SK-N-SH (cell line): ENCODE measurements at regions not wholly inside any gene's neighbourhood (a gene's known extent, or its start where the extent isn't known, plus 50 kb on each side); places are given as distances from the start of the nearest gene placed in this dataset.

Experiments used
- CTCF ChIA-PET: fragments of 300-600, 350-600 bp; formaldehyde crosslinking; extraction: SDS; loops from one replicate; lab custom pipeline; 2021; lab: Yijun Ruan, JAX
- POLR2A ChIA-PET: fragments of 350-600 bp; sonication (Branson Sonifier 250); formaldehyde crosslinking; extraction: SDS; loops from one replicate; lab custom pipeline; 2020; ENCODE audit warnings: antibody characterized with exemption, inconsistent platforms; lab: Yijun Ruan, JAX
- DNase-seq: peaks from one replicate; pipeline ENCODE4 v3.0.0; 2012
- H2AFZ ChIP-seq: fragments of 200-600 bp; sonication (generic); 2 replicates; pipeline ENCODE4 v1.8.1; 2016; ENCODE audit warnings: antibody characterized with exemption, mild to moderate bottlenecking, low read depth
- H3F3A ChIP-seq: fragments of 200-600 bp; sonication (generic); replicated peaks from 2 replicates; pipeline ENCODE3; 2016; ENCODE audit warnings: antibody characterized with exemption, mild to moderate bottlenecking; ENCODE audit not compliant: insufficient read depth
- H3K27ac ChIP-seq, 2 experiments: fragments of 200-500 bp in 1 of 2; fragments of 200-600 bp in 1 of 2; sonication (Bioruptor generic) in 1 of 2; sonication (generic), shearing (Covaris generic) in 1 of 2; 2 replicates each; pipeline versions ENCODE4 v1.5.1 to v1.6.1; 2014 to 2016; ENCODE audit warnings: low read depth in 2 of 2, inconsistent platforms in 1 of 2, low read length in 1 of 2, mild to moderate bottlenecking in 1 of 2, mixed read lengths in 1 of 2
- H3K27me3 ChIP-seq: fragments of 200-600 bp; sonication (generic), shearing (Covaris generic); 2 replicates; pipeline ENCODE4 v1.6.1; 2016; ENCODE audit warnings: mixed run types; ENCODE audit not compliant: insufficient read depth
- H3K36me3 ChIP-seq, 2 experiments: fragments of 200-500 bp in 1 of 2; fragments of 200-600 bp in 1 of 2; sonication (Bioruptor generic) in 1 of 2; sonication (generic) in 1 of 2; replicated peaks in 1 of 2; 2 replicates each; pipeline versions ENCODE3 to v1.5.1; 2014 to 2016; ENCODE audit warnings: low read length in 1 of 2, mild to moderate bottlenecking in 1 of 2; ENCODE audit not compliant: insufficient read depth in 2 of 2, control insufficient read depth in 1 of 2
- H3K4me1 ChIP-seq, 2 experiments: fragments of 200-500 bp in 1 of 2; fragments of 200-600 bp in 1 of 2; sonication (Bioruptor generic) in 1 of 2; sonication (generic), shearing (Covaris generic) in 1 of 2; 2 replicates each; pipeline versions ENCODE4 v1.5.1 to v1.6.1; 2014 to 2016; ENCODE audit warnings: low read depth in 1 of 2, low read length in 1 of 2, mixed run types in 1 of 2; ENCODE audit not compliant: insufficient read depth in 2 of 2, control insufficient read depth in 1 of 2
- H3K4me2 ChIP-seq: fragments of 200-600 bp; sonication (generic), shearing (Covaris generic); 2 replicates; pipeline ENCODE4 v1.6.1; 2017; ENCODE audit warnings: mixed run types
- H3K4me3 ChIP-seq, 2 experiments: fragments of 200-500 bp in 1 of 2; fragments of 200-600 bp in 1 of 2; sonication (Bioruptor generic) in 1 of 2; sonication (generic), shearing (Covaris generic) in 1 of 2; 2 replicates each; pipeline versions ENCODE4 v1.5.1 to v1.8.1; 2014 to 2016; ENCODE audit warnings: low read depth in 2 of 2, inconsistent platforms in 1 of 2, low read length in 1 of 2, mild to moderate bottlenecking in 1 of 2, mixed read lengths in 1 of 2, moderate library complexity in 1 of 2
- H3K79me2 ChIP-seq: fragments of 200-600 bp; sonication (generic); 2 replicates; pipeline ENCODE4 v1.8.1; 2017; ENCODE audit warnings: mild to moderate bottlenecking; ENCODE audit not compliant: insufficient read depth
- H3K9ac ChIP-seq: fragments of 200-600 bp; sonication (generic); 2 replicates; pipeline ENCODE4 v1.6.1; 2017; ENCODE audit warnings: mixed run types
- H3K9me2 ChIP-seq: fragments of 200-600 bp; sonication (generic); 2 replicates; pipeline ENCODE4 v1.6.1; 2017; ENCODE audit warnings: mixed run types
- H3K9me3 ChIP-seq: fragments of 200-600 bp; sonication (generic); 2 replicates; pipeline ENCODE4 v1.6.1; 2017; ENCODE audit warnings: mixed run types, mild to moderate bottlenecking, moderate library complexity
- H4K20me1 ChIP-seq: fragments of 200-600 bp; sonication (generic); 2 replicates; pipeline ENCODE4 v1.6.1; 2017; ENCODE audit warnings: mild to moderate bottlenecking, mixed run types; ENCODE audit not compliant: insufficient read depth
- JUND ChIP-seq: IDR thresholded peaks from 2 replicates; pipeline ENCODE4 v1.4.0; 2012
- MXI1 ChIP-seq: IDR thresholded peaks from 2 replicates; pipeline ENCODE4 v1.6.1; 2012; ENCODE audit warnings: mild to moderate bottlenecking, low read depth, low read length, improper control_type of control experiment
- RAD21 ChIP-seq: IDR thresholded peaks from 2 replicates; pipeline ENCODE4 v1.6.1; 2012; ENCODE audit warnings: mild to moderate bottlenecking, low read length
- RCOR1 ChIP-seq: fragments of 150-350 bp; IDR thresholded peaks from 2 replicates; pipeline ENCODE4 v1.6.1; 2017; ENCODE audit warnings: antibody characterized with exemption, low read length
- RXRA ChIP-seq: IDR thresholded peaks from 2 replicates; pipeline ENCODE4 v1.4.0; 2012; ENCODE audit warnings: low read depth, mild to moderate bottlenecking, borderline replicate concordance
- TEAD4 ChIP-seq: IDR thresholded peaks from 2 replicates; pipeline ENCODE4 v1.4.0; 2012; ENCODE audit warnings: mild to moderate bottlenecking, borderline replicate concordance; ENCODE audit not compliant: insufficient read depth
- WGBS: methylation state at CpG from one replicate; pipeline ENCODE4 v1.1.6; 2017; ENCODE audit warnings: low lambda C conversion rate; 5-methylcytosine and 5-hydroxymethylcytosine counted together
- TF ChIP-seq, protein P1 (sequence below): fragments of 150-350 bp; IDR thresholded peaks from 2 replicates; pipeline ENCODE4 v1.6.1; 2016; ENCODE audit warnings: mild to moderate bottlenecking, low read depth, low read length
- TF ChIP-seq, protein P2 (sequence below): IDR thresholded peaks from 2 replicates; pipeline ENCODE4; 2012
- TF ChIP-seq, protein P3 (sequence below): IDR thresholded peaks from 2 replicates; pipeline ENCODE4 v1.4.0; 2012; ENCODE audit warnings: low read depth
- TF ChIP-seq, protein P4 (sequence below): IDR thresholded peaks from 2 replicates; pipeline ENCODE4 v1.6.1; 2012; ENCODE audit warnings: mild to moderate bottlenecking, low read depth, low read length, moderate library complexity
- TF ChIP-seq, protein P5 (sequence below): IDR thresholded peaks from 2 replicates; pipeline ENCODE4 v1.4.0; 2012; ENCODE audit warnings: low read depth, borderline replicate concordance

DNA sequence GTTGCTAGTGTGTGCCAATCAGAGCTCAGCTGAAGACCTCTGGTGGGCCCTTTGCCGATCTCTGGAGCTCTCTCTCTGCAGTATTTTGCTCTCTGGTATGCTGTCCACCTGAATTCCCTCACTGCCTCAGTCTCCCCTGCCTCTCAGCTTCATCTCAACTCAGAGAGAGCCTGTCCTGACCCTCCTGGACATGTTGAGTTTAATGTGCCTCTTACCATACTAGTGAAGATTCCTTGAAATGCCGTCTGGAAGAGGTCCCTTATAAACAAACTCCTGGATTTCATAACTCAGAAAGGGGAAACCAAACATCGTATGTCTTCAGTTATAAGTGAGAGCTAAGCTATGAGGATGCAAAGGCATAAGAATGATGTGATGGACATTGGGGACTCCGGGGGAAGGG is 231.1 kb upstream of the ZNF217 start (continued):
- TF ChIP-seq, protein P1, sequence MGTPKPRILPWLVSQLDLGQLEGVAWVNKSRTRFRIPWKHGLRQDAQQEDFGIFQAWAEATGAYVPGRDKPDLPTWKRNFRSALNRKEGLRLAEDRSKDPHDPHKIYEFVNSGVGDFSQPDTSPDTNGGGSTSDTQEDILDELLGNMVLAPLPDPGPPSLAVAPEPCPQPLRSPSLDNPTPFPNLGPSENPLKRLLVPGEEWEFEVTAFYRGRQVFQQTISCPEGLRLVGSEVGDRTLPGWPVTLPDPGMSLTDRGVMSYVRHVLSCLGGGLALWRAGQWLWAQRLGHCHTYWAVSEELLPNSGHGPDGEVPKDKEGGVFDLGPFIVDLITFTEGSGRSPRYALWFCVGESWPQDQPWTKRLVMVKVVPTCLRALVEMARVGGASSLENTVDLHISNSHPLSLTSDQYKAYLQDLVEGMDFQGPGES, result no peak
- TF ChIP-seq, protein P2, sequence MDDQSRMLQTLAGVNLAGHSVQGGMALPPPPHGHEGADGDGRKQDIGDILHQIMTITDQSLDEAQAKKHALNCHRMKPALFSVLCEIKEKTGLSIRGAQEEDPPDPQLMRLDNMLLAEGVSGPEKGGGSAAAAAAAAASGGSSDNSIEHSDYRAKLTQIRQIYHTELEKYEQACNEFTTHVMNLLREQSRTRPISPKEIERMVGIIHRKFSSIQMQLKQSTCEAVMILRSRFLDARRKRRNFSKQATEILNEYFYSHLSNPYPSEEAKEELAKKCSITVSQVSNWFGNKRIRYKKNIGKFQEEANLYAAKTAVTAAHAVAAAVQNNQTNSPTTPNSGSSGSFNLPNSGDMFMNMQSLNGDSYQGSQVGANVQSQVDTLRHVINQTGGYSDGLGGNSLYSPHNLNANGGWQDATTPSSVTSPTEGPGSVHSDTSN, result no peak
- TF ChIP-seq, protein P3, sequence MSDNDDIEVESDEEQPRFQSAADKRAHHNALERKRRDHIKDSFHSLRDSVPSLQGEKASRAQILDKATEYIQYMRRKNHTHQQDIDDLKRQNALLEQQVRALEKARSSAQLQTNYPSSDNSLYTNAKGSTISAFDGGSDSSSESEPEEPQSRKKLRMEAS, result no peak
- TF ChIP-seq, protein P4, sequence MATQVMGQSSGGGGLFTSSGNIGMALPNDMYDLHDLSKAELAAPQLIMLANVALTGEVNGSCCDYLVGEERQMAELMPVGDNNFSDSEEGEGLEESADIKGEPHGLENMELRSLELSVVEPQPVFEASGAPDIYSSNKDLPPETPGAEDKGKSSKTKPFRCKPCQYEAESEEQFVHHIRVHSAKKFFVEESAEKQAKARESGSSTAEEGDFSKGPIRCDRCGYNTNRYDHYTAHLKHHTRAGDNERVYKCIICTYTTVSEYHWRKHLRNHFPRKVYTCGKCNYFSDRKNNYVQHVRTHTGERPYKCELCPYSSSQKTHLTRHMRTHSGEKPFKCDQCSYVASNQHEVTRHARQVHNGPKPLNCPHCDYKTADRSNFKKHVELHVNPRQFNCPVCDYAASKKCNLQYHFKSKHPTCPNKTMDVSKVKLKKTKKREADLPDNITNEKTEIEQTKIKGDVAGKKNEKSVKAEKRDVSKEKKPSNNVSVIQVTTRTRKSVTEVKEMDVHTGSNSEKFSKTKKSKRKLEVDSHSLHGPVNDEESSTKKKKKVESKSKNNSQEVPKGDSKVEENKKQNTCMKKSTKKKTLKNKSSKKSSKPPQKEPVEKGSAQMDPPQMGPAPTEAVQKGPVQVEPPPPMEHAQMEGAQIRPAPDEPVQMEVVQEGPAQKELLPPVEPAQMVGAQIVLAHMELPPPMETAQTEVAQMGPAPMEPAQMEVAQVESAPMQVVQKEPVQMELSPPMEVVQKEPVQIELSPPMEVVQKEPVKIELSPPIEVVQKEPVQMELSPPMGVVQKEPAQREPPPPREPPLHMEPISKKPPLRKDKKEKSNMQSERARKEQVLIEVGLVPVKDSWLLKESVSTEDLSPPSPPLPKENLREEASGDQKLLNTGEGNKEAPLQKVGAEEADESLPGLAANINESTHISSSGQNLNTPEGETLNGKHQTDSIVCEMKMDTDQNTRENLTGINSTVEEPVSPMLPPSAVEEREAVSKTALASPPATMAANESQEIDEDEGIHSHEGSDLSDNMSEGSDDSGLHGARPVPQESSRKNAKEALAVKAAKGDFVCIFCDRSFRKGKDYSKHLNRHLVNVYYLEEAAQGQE, result no peak
- TF ChIP-seq JUND, result no peak
- TF ChIP-seq, protein P5, sequence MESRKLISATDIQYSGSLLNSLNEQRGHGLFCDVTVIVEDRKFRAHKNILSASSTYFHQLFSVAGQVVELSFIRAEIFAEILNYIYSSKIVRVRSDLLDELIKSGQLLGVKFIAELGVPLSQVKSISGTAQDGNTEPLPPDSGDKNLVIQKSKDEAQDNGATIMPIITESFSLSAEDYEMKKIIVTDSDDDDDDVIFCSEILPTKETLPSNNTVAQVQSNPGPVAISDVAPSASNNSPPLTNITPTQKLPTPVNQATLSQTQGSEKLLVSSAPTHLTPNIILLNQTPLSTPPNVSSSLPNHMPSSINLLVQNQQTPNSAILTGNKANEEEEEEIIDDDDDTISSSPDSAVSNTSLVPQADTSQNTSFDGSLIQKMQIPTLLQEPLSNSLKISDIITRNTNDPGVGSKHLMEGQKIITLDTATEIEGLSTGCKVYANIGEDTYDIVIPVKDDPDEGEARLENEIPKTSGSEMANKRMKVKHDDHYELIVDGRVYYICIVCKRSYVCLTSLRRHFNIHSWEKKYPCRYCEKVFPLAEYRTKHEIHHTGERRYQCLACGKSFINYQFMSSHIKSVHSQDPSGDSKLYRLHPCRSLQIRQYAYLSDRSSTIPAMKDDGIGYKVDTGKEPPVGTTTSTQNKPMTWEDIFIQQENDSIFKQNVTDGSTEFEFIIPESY, result no peak

DNA sequence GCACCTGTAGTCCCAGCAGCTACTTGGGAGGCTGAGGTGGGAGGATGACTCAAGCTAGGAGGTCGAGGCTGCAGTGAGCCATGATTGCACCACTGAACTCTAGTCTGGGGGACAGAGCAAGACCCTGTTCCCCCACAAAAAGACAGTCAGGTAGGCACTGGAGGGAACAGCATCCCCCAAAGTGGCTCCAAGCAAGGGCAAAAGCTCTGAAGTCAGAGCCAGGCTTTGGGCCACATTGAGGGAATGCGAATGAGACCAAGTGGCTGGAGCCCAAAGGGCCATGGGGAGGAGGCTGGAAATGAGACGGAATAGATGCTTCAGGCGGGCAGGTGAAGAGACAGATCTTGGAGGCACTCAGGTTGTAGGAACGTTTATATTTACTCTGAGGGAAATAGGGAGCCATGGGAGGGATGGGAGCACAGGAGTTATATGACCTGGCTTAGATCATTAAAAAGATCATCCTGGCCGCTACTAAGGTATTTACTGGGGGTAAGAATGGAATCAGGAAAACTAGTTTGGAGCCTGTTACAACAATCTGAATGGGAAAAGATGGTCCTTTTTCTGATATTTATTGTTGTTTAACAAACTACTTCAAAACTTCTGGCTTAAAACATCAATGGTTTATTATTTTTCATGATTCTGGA is 229.6 kb upstream of the ZNF217 start:
- Histone ChIP-seq H3K9me2 (no peaks in the 10 kb centered on the region), H3K4me3 (no peak overlapping the region), H3K9me3 (no peaks in the 10 kb centered on the region), H3K4me2 (no peak overlapping the region), H2AFZ (no peak overlapping the region), H4K20me1 (no peaks in the 10 kb centered on the region), H3K9ac (no peak overlapping the region), H3F3A (peaks cover 14% of the 10 kb centered on the region), H3K79me2 (no peaks in the 10 kb centered on the region), H3K27me3 (no peaks in the 10 kb centered on the region), H3K36me3 (no peaks in the 10 kb centered on the region), H3K27ac (no peak overlapping the region), H3K4me1 (peaks cover 2 to 12% of the 10 kb centered on the region in 2 experiments; a peak in 3 of 4 replicates)
- TF ChIP-seq RAD21, result no peak
- TF ChIP-seq, protein P3, result no peak
- TF ChIP-seq TEAD4, result no peak
- TF ChIP-seq, protein P2, result no peak
- TF ChIP-seq, protein P1, result no peak
- no peak for TF ChIP-seq MXI1
- no peak for TF ChIP-seq RXRA
- TF ChIP-seq RCOR1, result no peak
- 93% methylated on average over 6 of the region's 6 CpGs for WGBS
- ChIA-PET CTCF (interaction anchor here (0.9 kb wide), 1 partner anchor 12 kb away, joined by 3 read pairs; no protein-coding TSS in a partner anchor), POLR2A (no interaction called here)
- no peak for DNase-seq
